GM06990 (cell line): ENCODE measurements at regions not wholly inside any gene's neighbourhood (a gene's known extent, or its start where the extent isn't known, plus 50 kb on each side); places are given as distances from the start of the nearest gene placed in this dataset.

ENCODE experiments used
- DNase-seq: peaks from one replicate; pipeline ENCODE4 v3.0.0-alpha.2; 2011; ENCODE audit not compliant: insufficient read length; ENCODE audit errors: extremely low read depth
- H3K27me3 ChIP-seq: replicated peaks from 2 replicates; pipeline ENCODE4 v1.6.0; 2011; ENCODE audit warnings: low read length; ENCODE audit not compliant: control insufficient read depth, insufficient read depth
- H3K36me3 ChIP-seq: 2 replicates; pipeline ENCODE4 v1.5.1; 2011; ENCODE audit warnings: low read length; ENCODE audit not compliant: control insufficient read depth, insufficient read depth
- H3K4me3 ChIP-seq: replicated peaks from 2 replicates; pipeline ENCODE4 v1.5.1; 2011; ENCODE audit warnings: low read depth, mild to moderate bottlenecking, control low read depth, low read length
- TF ChIP-seq, protein P1 (sequence below): IDR thresholded peaks from 2 replicates; pipeline ENCODE4 v1.5.1; 2011; ENCODE audit warnings: low read length, control low read depth, mild to moderate bottlenecking, inconsistent platforms; ENCODE audit not compliant: insufficient read depth, poor library complexity, severe bottlenecking

DNA sequence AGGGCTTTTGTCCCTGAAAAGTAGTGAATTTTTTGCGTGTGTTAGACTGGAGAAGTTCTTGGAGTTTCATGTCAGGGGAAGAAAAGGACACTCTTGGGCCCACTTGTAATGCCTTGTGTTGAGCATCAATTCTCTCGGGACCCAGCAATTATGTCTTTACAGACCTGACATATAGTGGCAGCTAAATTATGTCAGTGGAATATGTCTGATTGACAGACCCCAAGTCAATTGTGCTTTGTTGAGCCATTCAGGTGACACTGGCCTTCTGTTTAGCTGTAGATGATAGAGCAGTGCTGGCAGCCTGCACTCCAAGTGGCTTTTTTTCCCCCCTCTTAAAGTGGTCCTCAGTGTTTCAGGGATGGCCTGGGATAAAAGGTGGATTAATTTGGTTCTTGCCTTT, 112.1 kb upstream of the AGBL1 start:
- TF ChIP-seq, protein P1, sequence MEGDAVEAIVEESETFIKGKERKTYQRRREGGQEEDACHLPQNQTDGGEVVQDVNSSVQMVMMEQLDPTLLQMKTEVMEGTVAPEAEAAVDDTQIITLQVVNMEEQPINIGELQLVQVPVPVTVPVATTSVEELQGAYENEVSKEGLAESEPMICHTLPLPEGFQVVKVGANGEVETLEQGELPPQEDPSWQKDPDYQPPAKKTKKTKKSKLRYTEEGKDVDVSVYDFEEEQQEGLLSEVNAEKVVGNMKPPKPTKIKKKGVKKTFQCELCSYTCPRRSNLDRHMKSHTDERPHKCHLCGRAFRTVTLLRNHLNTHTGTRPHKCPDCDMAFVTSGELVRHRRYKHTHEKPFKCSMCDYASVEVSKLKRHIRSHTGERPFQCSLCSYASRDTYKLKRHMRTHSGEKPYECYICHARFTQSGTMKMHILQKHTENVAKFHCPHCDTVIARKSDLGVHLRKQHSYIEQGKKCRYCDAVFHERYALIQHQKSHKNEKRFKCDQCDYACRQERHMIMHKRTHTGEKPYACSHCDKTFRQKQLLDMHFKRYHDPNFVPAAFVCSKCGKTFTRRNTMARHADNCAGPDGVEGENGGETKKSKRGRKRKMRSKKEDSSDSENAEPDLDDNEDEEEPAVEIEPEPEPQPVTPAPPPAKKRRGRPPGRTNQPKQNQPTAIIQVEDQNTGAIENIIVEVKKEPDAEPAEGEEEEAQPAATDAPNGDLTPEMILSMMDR = no peak
- no peak overlapping the region for H3K4me3 ChIP-seq
- no peaks in the 10 kb centered on the region for H3K36me3 ChIP-seq
- no peak for DNase-seq
- no peaks in the 10 kb centered on the region; the same call in 1 of the 2 replicates for H3K27me3 ChIP-seq

DNA sequence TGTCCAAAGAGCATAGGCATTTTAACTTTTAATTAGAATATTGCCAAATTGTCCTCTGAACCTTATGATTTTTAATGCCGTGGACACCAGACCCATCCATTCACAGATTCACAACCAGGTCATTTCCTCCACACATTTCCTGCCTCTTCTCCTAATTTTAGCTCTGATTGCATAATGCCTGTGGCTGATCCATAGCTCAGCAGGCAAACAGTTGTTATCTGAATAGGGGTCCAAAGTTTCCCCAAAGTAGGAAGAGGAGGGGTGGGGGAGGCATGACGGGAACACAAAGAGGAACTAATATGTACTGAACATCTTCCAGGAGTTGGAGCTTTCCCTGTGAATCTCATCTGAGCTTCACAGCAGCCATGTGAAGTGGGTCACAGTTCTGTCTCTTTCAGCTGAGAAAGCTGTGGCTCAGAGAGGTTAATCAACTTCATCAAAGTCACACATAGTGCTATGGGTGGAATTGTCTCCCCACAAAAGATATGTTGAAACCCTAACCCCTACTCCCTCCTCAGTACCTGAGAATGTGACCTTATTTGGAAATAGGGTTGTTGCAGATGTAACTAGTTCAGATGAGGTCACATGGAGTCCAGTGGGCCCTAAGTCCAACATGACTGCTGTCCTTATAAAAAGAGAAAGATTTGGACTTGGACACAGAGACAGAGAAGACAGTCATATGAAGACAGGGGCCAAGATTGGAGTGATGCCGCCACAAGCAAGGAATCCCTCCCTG, 106.7 kb upstream of the AGBL1 start:
- DNase-seq = no peak
- H3K36me3 ChIP-seq = no peaks in the 10 kb centered on the region
- no peaks in the 10 kb centered on the region for H3K27me3 ChIP-seq
- H3K4me3 ChIP-seq = no peak overlapping the region
- TF ChIP-seq, protein P1 = no peak

GRCh38 chr15:85973584-85974347, 105.9 kb upstream of the AGBL1 start:
- no peak for DNase-seq
- no peak overlapping the region for H3K4me3 ChIP-seq
- no peaks in the 10 kb centered on the region for H3K27me3 ChIP-seq
- TF ChIP-seq, protein P1 = no peak
- H3K36me3 ChIP-seq = no peaks in the 10 kb centered on the region

DNA sequence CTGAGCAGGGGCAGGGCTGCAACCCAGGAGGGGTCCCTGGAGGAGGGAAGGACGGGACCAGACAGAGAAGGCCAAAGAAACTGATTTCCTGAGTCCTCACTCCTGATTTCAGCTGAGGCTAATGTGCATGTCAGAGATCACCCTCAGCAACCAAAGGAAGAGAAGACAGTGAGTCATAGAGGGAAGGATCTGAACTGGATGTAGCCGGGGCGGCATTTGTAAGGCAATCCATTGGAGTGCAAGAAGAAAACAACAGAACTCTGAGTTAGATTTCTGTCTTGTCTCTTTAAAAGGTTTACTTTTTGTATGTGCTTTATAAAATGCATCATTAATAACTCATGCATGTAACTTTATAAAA, 105.3 kb upstream of the AGBL1 start:
- no peaks in the 10 kb centered on the region for H3K27me3 ChIP-seq

DNA sequence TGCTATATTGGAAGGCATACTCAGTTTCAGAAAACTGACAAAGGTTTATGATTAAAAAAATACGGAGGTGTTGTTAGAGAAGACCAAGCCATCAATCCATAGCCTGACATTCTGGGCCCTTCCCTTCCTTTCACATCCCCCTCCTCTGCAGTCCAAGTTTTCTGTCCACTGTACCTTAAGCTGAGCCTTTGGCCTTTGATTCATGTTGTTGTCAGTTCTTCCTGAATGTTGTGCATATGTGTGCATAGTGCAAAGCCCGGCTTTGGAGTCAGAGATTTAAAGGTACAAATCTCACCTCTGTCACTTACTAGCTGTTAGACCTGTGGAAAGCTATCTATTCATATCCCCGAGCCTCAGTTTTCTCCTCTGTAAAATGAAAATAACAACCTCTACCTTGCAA, 104.9 kb upstream of the AGBL1 start:
- TF ChIP-seq, protein P1 = no peak
- H3K36me3 ChIP-seq = no peaks in the 10 kb centered on the region
- no peaks in the 10 kb centered on the region for H3K27me3 ChIP-seq
- no peak overlapping the region for H3K4me3 ChIP-seq
- no peak for DNase-seq

More for the DNA sequence above, 105.3 kb upstream of the AGBL1 start:
- Histone ChIP-seq H3K4me3 (no peak overlapping the region), H3K36me3 (no peaks in the 10 kb centered on the region)
- TF ChIP-seq, protein P1 = no peak
- no peak for DNase-seq
